GM12878 (cell line): ENCODE measurements at regions not wholly inside any gene's neighbourhood (a gene's known extent, or its start where the extent isn't known, plus 50 kb on each side); places are given as distances from the start of the nearest gene placed in this dataset.

Experiments used
- ATAC-seq: fragments of 200-7000 bp; cut with Tn5 transposase; 3 replicates; pipeline ENCODE4 v1.9.1; 2020; ENCODE audit warnings: mild to moderate bottlenecking, moderate library complexity
- BruUV-seq: library from RNA; stranded (reverse); fragments of 400-500 nt; replicated peaks from 2 replicates; lab custom pipeline; 2021; lab: Mats Ljungman, UMichigan
- CTCF ChIA-PET: fragments of 300-600 bp; sonication (Branson Sonifier 250); formaldehyde crosslinking; extraction: SDS; loops from one replicate; lab custom pipeline; 2021; ENCODE audit warnings: inconsistent platforms; lab: Yijun Ruan, JAX
- POLR2A ChIA-PET: fragments of 350-600 bp; formaldehyde crosslinking; extraction: SDS; loops from one replicate; lab custom pipeline; 2021; ENCODE audit warnings: inconsistent platforms; lab: Charles Lee
- RAD21 ChIA-PET: fragments of 300-600 bp; sonication (Branson Sonifier 250); formaldehyde crosslinking; loops from one replicate; lab custom pipeline; 2023; ENCODE audit warnings: antibody characterized with exemption; ENCODE audit not compliant: unreplicated experiment; lab: Charles Lee
- SMC1A ChIA-PET: fragments of 300-600 bp; sonication (Branson Sonifier 250); formaldehyde crosslinking; loops from one replicate; lab custom pipeline; 2023; ENCODE audit not compliant: unreplicated experiment, uncharacterized antibody; lab: Charles Lee
- DNase-seq: peaks from one replicate; pipeline ENCODE4 v3.0.0-alpha.2; 2011; ENCODE audit warnings: low read depth, low spot score
- FAIRE-seq: peaks from 3 replicates; lab custom pipeline; 2011; peaks lifted over from hg19 to GRCh38; lab: Jason Lieb, UNC
- H2AFZ ChIP-seq: 2 replicates; pipeline ENCODE4 v1.6.0; 2011; ENCODE audit warnings: low read depth, low read length, control low read depth; ENCODE audit not compliant: control insufficient read depth
- H3K27ac ChIP-seq: 2 replicates; pipeline ENCODE4 v1.5.1; 2011; ENCODE audit warnings: control low read depth; ENCODE audit not compliant: control insufficient read depth, insufficient read depth
- H3K27me3 ChIP-seq, 2 experiments: replicated peaks in 1 of 2; 2 replicates each; pipeline versions ENCODE4 v1.6.0 to v1.6.1; 2011; ENCODE audit warnings: low read length in 1 of 2; ENCODE audit not compliant: control insufficient read depth in 2 of 2, insufficient read depth in 2 of 2
- H3K36me3 ChIP-seq, 2 experiments: 2 replicates each; pipeline ENCODE4 v1.5.1; 2011; ENCODE audit warnings: low read length in 1 of 2; ENCODE audit not compliant: control insufficient read depth in 2 of 2, insufficient read depth in 2 of 2
- H3K4me1 ChIP-seq: 2 replicates; pipeline ENCODE4 v1.6.1; 2011; ENCODE audit warnings: mild to moderate bottlenecking, low read length, moderate library complexity, mixed read lengths; ENCODE audit not compliant: control insufficient read depth, insufficient read depth
- H3K4me2 ChIP-seq: 2 replicates; pipeline ENCODE4 v1.6.0; 2011; ENCODE audit warnings: control low read depth; ENCODE audit not compliant: control insufficient read depth, insufficient read depth
- H3K4me3 ChIP-seq: fragments of 200-600 bp; sonication (generic); 2 replicates; pipeline ENCODE4 v1.5.1; 2016
- H3K79me2 ChIP-seq: 2 replicates; pipeline ENCODE4 v1.6.0; 2011; ENCODE audit warnings: low read length; ENCODE audit not compliant: control insufficient read depth, insufficient read depth
- H3K9ac ChIP-seq: 2 replicates; pipeline ENCODE4 v1.8.0; 2011; ENCODE audit warnings: low read length, control low read depth, mixed read lengths; ENCODE audit not compliant: control insufficient read depth, insufficient read depth
- H3K9me3 ChIP-seq: replicated peaks from 3 replicates; pipeline ENCODE4 v1.5.1; 2011; ENCODE audit warnings: mild to moderate bottlenecking, low read length; ENCODE audit not compliant: control insufficient read depth, insufficient read depth
- H4K20me1 ChIP-seq: 2 replicates; pipeline ENCODE4 v1.6.0; 2011; ENCODE audit not compliant: control insufficient read depth, insufficient read depth
- BRCA1 ChIP-seq: IDR thresholded peaks from 2 replicates; pipeline ENCODE4 v1.6.1; 2011; ENCODE audit warnings: low read depth, low read length, improper control_type of control experiment
- CEBPZ ChIP-seq: fragments of 150-350 bp; IDR thresholded peaks from 2 replicates; pipeline ENCODE4 v1.6.1; 2016; ENCODE audit warnings: low read depth, low read length
- EGR1 ChIP-seq, 2 experiments: IDR thresholded peaks; 1 replicate in 1 of 2; 2 replicates in 1 of 2; pipeline ENCODE4 v1.6.1; 2011 to 2012; ENCODE audit warnings: low read depth in 2 of 2, low read length in 2 of 2, borderline replicate concordance in 1 of 2, mild to moderate bottlenecking in 1 of 2, moderate library complexity in 1 of 2
- POLR2A ChIP-seq: IDR thresholded peaks from 2 replicates; pipeline ENCODE4 v1.6.1; 2011; ENCODE audit warnings: low read depth, mild to moderate bottlenecking, low read length
- ZBED1 ChIP-seq: IDR thresholded peaks from 2 replicates; pipeline ENCODE4 v1.6.1; 2016; ENCODE audit warnings: borderline replicate concordance
- ZBTB4 ChIP-seq: fragments of 450-650 bp; formaldehyde crosslinking; IDR thresholded peaks from 2 replicates; pipeline ENCODE4 v1.4.0; 2022; ENCODE audit warnings: mild to moderate bottlenecking, moderate library complexity
- WGBS: methylation state at CpG from one replicate; pipeline ENCODE4 v1.1.6; 2016; ENCODE audit warnings: low lambda C conversion rate; ENCODE audit not compliant: insufficient replicate concordance, insufficient coverage; ENCODE audit errors: missing lambda C conversion rate; 5-methylcytosine and 5-hydroxymethylcytosine counted together
- in situ Hi-C: fragments of 300-500 bp; cut with MboI; formaldehyde crosslinking; loops from 9 replicates; pipeline ENCODE4 v1.14.3; 2018; ENCODE audit warnings: mixed read lengths
- intact Hi-C: fragments of 100-400 bp; cut with micrococcal nuclease; formaldehyde crosslinking; loops from one replicate; pipeline ENCODE4 v1.14.2; 2022; ENCODE audit not compliant: unreplicated experiment
- TF ChIP-seq, protein P1 (sequence below): fragments of 450-650 bp; formaldehyde crosslinking; IDR thresholded peaks from 2 replicates; pipeline ENCODE4 v1.4.0; 2020; ENCODE audit warnings: mild to moderate bottlenecking, moderate library complexity
- TF ChIP-seq, protein P2 (sequence below): fragments of 450-650 bp; IDR thresholded peaks from 2 replicates; pipeline ENCODE4 v1.6.1; 2018; ENCODE audit warnings: borderline replicate concordance, mild to moderate bottlenecking; ENCODE audit not compliant: partially characterized antibody

DNA sequence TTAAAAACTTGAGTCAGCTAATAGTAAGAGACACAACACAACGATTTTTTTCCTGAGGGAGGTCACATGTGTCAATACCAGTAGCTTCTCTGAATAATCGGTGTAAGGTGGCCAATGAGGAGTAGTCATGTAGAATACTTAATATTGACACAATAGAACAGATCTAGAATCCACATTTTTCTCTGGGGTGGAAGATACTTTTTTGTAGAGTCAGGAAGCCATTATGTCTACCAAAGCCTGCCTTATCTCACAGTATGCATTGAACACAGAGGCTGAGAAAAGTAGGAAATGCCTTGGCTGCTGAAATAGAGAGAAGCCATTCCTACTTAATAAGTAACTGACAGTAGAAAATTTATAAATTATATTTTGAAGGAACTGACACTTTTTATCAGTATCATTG lies 725.0 kb downstream of the METTL15 start:
- H3K27me3 ChIP-seq: no peaks in the 10 kb centered on the region
- in situ Hi-C loops (no loop called here), intact Hi-C loops (no loop called here)
- SMC1A ChIA-PET: no interaction called here
- WGBS: 0% methylated on average over 2 of the region's 2 CpGs
- CTCF ChIA-PET: no interaction called here
- POLR2A ChIA-PET: no interaction called here
- H3K9ac ChIP-seq: no peak overlapping the region
- BruUV-seq: no TSS peak
- no peak overlapping the region for H3K4me3 ChIP-seq
- RAD21 ChIA-PET: no interaction called here
- H3K79me2 ChIP-seq: no peaks in the 10 kb centered on the region
- no peak for ATAC-seq
- H3K4me1 ChIP-seq: no peaks in the 10 kb centered on the region
- H2AFZ ChIP-seq: no peak overlapping the region
- no peaks in the 10 kb centered on the region for H3K36me3 ChIP-seq
- no peak for DNase-seq
- FAIRE-seq: no peak
- H3K4me2 ChIP-seq: no peak overlapping the region
- no peak overlapping the region for H3K27ac ChIP-seq
- H4K20me1 ChIP-seq: no peaks in the 10 kb centered on the region
- TF ChIP-seq, protein P1, sequence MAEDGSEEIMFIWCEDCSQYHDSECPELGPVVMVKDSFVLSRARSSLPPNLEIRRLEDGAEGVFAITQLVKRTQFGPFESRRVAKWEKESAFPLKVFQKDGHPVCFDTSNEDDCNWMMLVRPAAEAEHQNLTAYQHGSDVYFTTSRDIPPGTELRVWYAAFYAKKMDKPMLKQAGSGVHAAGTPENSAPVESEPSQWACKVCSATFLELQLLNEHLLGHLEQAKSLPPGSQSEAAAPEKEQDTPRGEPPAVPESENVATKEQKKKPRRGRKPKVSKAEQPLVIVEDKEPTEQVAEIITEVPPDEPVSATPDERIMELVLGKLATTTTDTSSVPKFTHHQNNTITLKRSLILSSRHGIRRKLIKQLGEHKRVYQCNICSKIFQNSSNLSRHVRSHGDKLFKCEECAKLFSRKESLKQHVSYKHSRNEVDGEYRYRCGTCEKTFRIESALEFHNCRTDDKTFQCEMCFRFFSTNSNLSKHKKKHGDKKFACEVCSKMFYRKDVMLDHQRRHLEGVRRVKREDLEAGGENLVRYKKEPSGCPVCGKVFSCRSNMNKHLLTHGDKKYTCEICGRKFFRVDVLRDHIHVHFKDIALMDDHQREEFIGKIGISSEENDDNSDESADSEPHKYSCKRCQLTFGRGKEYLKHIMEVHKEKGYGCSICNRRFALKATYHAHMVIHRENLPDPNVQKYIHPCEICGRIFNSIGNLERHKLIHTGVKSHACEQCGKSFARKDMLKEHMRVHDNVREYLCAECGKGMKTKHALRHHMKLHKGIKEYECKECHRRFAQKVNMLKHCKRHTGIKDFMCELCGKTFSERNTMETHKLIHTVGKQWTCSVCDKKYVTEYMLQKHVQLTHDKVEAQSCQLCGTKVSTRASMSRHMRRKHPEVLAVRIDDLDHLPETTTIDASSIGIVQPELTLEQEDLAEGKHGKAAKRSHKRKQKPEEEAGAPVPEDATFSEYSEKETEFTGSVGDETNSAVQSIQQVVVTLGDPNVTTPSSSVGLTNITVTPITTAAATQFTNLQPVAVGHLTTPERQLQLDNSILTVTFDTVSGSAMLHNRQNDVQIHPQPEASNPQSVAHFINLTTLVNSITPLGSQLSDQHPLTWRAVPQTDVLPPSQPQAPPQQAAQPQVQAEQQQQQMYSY: no peak
- TF ChIP-seq POLR2A: no peak
- TF ChIP-seq BRCA1: no peak
- TF ChIP-seq CEBPZ: no peak
- TF ChIP-seq ZBED1: no peak
- no peak for TF ChIP-seq ZBTB4 (CRISPR knock-in tag)
- TF ChIP-seq EGR1 (IDR thresholded peaks at IDR 0.05; ENCODE audit: borderline replicate concordance in 1 of 2, low read depth in 2 of 2, low read length in 2 of 2): no peak
- TF ChIP-seq, protein P2, sequence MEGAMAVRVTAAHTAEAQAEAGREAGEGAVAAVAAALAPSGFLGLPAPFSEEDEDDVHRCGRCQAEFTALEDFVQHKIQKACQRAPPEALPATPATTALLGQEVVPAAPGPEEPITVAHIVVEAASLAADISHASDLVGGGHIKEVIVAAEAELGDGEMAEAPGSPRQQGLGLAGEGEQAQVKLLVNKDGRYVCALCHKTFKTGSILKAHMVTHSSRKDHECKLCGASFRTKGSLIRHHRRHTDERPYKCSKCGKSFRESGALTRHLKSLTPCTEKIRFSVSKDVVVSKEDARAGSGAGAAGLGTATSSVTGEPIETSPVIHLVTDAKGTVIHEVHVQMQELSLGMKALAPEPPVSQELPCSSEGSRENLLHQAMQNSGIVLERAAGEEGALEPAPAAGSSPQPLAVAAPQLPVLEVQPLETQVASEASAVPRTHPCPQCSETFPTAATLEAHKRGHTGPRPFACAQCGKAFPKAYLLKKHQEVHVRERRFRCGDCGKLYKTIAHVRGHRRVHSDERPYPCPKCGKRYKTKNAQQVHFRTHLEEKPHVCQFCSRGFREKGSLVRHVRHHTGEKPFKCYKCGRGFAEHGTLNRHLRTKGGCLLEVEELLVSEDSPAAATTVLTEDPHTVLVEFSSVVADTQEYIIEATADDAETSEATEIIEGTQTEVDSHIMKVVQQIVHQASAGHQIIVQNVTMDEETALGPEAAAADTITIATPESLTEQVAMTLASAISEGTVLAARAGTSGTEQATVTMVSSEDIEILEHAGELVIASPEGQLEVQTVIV: no peak
- H3K9me3 ChIP-seq: no peaks in the 10 kb centered on the region
